Head of caudate nucleus (tissue), 42 donors: ENCODE measurements at regions not wholly inside any gene's neighbourhood (a gene's known extent, or its start where the extent isn't known, plus 50 kb on each side); places are given as distances from the start of the nearest gene placed in this dataset.

ENCODE experiments used
- DNase-seq, 42 donors: peaks; one replicate each; pipeline versions ENCODE4 v3.0.0 to v3.0.0-alpha.2; 2020 to 2021; ENCODE audit warnings: mixed read lengths in 7 of 42
- intact Hi-C: fragments of 100-400 bp; cut with DNase I; formaldehyde crosslinking; loops from one replicate; pipeline ENCODE4 v1.15.0; 2022

DNA sequence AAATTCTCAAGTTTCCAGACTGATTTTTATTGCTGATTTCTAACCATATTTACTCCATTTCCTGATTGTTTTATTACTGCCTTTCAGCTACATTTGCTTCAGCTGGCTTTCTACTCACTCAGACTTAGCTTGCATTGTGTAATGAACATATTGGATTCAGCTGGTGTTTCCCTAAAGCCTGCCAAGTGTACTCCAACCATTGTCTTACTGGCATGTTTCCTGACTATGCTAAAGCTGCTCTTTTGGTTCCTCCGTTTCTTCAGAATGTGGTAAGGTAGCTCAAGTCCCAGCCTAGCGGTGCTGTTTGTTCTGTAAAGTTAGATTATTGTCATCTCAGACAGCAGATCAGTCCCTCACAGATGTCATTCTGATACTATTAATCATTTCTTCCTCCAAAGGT, 53.1 kb upstream of the GLRA2 start:
- intact Hi-C loops: no loop called here
- DNase-seq: peak in 1 of 42 donors; percentile 10

DNA sequence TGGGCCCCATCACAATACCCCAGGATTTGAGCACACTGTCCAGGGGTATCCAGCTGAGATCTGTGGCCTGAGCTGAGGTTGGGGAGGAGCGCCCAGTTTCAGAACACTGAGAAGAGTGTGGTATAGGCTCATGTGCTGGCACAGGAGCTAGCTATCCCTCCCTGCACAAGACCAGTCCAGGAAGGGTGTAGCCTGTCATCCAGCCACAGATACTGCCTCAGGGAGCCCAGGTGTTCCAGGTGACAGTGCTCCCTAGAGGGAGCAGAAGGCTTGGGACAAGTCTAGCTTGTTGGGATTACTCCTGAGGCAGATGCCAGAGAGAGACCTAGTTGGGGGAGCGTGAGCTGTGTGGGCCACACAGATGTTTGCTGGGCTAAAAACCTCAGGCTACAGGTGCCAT, 79.6 kb upstream of the GLRA2 start:
- intact Hi-C loops: no loop called here
- DNase-seq: no peak

DNA sequence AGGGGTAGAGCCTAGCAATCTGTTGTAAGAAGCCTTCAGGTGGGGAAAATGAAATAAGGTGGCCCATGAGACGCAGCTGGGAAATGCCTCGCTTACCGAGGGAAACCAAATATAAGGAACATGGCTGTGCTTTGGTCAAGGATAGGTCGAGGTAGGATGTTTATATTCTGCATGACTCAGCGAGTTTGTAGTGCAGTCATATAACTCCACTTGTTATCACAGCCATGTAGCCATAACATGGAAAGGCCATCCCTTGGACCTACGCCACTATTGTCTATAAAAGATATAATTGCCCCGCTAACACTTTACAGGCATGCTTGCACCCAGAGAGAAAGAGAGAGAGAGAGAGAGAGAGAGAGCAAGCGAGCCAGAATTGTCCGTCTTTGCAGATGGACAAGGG, 80.9 kb upstream of the GLRA2 start:
- intact Hi-C loops: no loop called here
- DNase-seq: no peak

DNA sequence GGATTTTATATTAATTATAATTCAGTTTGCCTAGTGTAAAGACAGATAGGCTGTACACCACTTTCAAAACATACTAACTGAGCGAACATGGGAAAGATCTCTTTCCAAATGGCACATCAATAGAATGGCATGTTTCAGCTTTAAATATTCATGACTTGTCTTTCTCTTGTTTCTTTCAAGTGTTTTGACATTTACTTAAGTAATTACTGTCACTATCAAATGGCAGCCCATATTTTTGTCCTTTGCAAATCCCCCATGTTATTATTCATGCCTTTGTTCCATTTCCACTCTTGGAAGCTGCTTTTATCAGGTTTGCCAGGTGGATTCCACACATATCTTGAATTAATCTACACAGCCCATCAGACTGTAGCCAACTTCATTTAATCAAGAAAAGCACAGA, 89.2 kb upstream of the GLRA2 start:
- no peak for DNase-seq
- intact Hi-C loops: no loop called here

DNA sequence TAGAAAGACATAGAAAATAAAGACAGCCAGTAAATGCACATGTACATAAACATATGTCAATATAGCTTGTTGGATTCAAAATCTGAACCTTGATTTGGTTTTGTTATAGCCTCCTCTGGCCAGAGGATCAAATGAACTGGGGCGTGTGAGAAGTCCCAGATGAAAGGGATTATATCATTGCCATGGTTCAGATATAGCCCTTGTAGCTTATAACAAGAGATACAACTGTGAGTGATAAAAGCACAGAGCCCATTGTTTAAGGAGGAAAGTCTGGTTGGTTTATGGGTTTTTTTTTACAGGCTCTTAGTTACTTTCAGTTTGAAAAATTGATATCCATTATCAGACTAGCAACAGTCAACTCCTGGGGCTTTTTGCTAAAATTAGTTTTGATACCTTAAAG, 101.7 kb upstream of the GLRA2 start:
- DNase-seq: no peak
- intact Hi-C loops: no loop called here

DNA sequence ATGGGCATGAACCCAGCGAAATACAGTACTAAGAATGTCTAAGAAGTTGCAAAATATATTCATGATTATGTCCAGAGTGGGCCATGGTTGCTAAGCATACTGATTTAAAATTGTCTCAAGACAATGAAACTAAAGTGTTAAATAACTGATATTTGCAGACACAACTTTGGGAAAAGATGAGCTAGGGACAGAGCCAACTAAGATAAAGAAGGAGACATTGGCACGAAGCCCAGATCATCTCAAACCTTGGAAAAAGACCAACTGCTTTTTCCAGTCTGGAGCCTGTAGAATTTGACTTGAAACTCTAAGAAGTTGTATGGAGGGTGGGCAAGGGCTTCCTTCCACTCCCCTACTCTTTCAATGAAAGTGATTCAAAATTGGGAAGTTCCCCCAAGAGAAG, 108.5 kb upstream of the GLRA2 start:
- intact Hi-C loops: no loop called here
- no peak for DNase-seq

DNA sequence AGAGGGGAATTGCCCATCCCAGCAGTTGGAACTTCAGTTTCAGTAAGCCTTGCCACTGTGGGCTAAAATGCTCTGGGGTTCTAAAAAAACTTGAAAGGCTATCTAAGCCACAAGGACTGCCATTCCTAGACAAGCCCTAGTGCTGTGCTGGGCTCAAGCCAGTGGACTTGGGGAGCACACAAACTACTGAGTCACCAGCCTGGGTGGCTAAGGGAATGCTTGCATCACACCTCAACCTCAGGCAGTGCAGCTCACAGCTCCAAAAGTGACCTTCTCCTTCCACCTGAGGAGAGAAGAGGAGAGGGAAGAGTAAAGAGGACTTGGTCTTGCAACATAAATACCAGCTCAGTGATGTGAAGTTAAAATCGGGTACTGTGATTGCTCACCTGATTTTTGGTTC, 116.7 kb upstream of the GLRA2 start:
- intact Hi-C loops: no loop called here
- no peak for DNase-seq

DNA sequence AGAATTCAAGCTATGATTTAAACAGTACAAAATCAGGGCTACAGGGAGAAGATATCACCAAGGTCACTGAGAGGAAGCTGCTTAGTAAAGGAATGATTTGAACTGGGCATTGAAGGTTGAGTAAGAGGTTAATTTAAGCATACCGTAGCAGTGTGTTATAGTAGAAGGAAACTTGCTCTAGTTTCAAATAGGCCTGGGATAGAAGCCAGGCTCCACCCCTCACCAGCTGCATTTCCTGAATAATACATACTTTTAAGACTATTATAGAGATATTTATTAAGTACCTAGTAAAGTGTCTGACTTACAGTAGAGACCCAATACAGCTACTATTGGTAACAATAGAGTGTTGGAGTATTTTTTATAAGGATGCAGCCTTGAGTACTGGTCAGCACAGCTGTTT, 118.0 kb upstream of the GLRA2 start:
- DNase-seq: no peak
- intact Hi-C loops: no loop called here

DNA sequence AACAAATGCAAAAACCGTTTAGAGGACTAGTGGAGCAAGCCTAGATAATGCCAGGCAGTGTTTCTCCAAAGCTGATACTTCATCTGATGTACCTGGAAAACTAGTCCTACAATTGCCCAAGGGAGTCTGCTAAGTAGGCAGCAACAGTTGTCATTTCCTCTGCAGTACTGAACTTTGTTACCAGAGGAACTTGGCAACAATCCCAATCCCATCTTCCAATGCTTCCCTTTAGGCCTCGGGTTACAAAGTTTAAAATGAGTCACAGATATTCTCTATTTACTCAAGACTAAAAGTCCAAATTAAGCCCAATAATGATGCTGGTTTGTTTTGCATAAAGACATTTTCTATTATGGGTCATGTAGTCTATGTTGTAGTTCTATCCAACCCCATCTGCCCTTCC, 120.0 kb upstream of the GLRA2 start:
- intact Hi-C loops: no loop called here
- DNase-seq: no peak

DNA sequence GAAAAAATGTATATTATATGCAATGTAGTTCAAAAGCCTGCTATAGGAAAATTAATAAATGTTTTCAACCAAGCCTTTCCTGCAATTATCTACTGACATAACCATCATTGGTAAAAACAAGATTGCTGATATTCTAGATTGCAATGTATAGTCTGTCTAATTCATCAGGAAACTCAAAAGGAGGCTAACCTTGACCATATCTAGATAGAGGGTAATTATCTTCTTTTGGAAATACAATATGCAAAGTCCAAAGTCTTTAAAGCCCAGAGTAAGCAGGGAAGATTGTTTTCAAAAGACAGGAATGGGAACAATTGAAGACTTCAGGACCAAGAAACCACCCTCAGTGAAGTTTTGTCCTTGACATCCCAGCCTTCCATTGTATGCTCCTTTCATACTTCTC, 123.1 kb upstream of the GLRA2 start:
- intact Hi-C loops: no loop called here

DNA sequence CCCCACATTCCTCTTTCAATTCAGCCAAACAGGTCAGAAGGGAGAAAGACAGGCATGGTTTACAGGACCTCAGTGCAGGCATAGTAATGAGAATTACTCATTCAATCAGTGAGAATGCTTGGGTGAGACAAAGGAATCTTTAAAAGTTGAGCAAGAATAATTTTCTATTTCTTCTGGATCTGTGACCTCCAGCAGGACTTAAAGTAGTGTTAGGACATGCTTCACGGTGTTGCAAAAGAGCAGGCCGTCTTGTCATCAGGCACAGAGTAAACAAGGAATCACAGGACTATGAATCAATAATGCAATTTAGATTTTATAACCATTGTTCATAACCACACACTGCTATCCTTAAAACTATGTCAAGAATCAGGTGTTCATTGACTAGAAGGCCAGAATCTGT, 130.6 kb upstream of the GLRA2 start:
- intact Hi-C loops: no loop called here
- DNase-seq: no peak

More for the DNA sequence above, 123.1 kb upstream of the GLRA2 start:
- no peak for DNase-seq

DNA sequence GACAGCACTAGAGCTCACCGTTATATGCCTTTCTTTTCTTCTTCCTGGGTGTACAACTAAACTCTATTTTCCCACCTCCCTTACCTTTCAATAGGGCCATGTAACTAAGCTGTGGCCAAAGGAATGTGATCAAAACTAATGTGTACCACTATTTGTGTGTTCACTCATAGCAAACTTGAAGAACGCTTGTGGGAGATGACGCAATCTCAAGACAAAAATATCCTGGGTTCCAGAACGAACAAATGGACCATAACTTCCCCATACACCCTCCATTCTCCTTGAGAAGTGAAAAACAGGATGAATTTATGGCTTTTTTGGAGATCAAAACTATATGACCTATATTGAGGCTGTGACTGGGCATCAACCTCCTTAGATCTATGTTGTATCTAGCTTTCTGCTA, 139.7 kb upstream of the GLRA2 start:
- intact Hi-C loops: no loop called here
- DNase-seq: no peak

DNA sequence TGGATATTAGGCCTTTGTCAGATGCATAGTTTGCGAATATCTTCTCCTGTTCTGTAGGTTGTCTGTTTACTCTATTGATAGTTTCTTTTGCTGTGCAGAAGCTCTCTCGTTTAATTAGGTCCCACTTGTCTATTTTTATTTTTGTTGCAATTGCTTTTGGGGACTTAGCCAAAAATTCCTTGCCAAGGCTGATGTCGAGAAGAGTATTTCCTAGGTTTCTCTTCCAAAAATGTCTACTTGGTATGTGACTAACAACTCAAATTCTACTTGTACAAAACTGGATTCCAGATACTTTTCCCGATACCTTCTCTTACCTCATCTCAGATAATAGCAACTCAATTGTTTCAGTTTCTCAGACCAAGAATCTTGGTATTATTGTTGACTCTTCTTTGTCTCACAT, 142.4 kb upstream of the GLRA2 start:
- intact Hi-C loops: no loop called here
- DNase-seq: no peak

DNA sequence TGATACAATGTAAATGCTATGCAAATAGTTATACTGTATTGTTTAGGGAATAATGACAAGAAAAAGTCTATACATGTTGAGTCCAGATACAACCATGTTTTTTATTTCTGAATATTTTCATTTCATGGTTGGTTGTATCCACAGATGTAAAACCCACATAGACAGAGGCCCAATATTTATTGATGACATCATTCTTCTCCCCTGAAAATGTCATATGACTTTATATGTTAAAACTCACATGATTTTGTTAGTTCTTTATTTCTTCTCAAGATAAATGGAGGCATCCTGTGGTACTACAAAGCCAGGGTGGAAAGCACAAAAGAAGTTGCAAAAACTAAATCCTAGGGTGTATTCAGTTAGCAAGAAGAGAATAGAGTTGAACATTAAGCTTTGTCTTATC, 149.3 kb upstream of the GLRA2 start:
- intact Hi-C loops: no loop called here
- DNase-seq: no peak

DNA sequence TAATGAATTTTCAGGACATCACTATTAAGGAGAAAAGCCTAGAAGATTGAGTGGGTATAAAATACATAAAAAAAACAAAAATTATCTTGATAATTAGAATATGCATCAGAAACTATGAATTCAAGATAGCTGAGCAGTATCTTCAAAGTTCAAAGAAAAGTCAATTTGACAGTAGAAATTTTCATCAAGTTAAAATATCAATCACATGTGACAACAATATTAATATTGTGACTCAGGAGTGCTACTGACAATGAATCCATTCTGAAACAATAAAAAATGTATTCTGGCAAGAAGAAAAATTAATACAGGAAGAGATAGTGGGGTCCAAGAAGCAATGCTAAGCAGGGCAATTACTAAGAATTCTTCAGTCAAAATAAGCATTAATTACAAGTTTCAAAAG, 151.9 kb upstream of the GLRA2 start:
- intact Hi-C loops: no loop called here
- DNase-seq: no peak

DNA sequence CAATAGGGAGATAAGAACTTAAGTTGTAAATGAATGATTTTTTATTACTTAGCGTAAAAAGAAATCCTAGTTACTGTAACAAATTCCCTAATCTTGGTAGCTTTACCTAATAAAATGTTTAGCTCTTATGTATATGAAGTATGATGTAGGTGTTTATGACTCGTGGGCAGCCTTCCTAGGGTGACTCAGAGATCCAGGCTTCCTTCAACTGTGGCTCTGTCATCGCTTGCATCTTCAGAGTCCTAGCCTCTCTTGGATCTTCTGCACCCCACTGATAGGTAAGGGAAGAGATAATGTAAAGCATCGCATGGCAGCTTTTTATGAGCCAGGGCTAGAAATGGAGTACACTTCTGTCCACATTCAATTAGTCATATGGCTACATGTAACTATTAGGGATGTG, 165.6 kb upstream of the GLRA2 start:
- DNase-seq: no peak
- intact Hi-C loops: no loop called here

DNA sequence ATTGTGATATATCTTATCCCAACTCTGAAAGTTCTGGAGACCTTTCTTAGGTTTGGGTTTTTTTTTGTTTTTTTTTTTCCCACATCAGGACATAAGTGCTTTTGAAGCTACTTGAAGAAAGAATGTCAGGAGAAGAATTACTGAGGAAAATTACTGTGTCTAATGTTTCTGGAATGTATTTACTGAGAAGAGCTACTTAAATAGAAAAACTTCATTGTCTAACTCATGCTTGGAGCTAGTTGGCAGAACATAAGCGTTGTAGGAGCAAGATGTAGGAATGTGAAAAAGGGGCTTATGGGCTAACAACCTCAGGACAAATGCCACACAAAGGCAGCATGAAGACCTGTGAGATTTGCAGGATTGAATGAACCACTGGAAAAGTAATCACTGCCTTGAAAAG, 166.6 kb upstream of the GLRA2 start:
- DNase-seq: no peak
- intact Hi-C loops: no loop called here

DNA sequence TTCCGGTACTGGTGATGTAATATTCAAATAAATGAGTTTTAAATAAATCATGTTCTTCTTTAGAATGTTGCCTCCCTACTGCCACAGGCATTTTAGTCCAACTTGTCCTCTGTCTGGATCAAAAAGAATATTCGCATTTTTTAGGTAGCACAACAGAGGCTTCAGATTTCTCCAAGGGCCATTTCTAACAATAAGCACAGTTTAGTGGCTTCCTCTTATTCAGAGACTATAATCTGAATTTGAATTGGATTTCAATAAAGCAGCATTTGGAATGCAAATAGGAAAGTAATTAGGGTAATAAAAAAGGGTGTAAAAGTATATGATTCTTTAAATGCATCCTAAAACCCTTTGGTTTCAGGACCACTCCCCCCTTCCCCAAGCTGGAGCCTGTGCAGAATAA, 167.9 kb upstream of the GLRA2 start:
- no peak for DNase-seq
- intact Hi-C loops: no loop called here

DNA sequence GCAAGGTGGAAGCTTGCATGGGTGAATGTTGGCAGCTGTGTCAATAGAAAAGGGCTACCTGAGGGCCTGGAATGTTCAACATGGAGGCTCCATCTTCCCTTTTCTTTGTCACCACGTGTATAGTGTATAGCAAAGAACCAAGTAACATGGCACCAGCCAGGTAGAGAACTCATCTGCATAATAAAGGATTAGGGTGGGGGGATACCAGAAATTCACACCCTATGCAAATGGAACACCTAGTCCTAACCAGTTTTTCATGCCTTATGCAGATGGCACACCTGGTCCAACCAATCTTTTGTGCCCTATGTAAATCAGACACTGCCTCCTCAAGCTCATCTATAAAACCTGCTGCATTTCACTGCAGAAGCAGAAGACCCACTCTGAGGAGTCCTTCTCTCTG, 169.6 kb upstream of the GLRA2 start:
- intact Hi-C loops: no loop called here
- no peak for DNase-seq

DNA sequence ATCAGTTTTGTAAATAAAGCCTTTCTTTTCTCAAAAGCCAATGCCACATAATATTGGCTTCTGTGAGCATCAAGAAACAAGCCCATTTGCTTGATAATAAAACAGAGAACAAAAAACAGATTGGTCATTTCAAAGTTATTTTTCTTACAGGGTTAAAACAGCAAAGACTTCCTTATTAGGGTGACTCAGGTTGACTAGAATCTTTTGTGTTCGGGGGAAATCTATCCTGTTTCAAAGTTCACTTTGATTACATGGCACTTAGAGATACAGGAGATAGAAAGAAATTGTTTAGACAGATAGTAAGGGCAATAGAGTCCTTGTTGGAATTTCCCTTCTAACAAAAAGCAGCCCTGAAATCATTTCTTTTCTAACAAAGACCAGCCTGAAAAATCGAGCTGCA, 170.0 kb upstream of the GLRA2 start:
- DNase-seq: no peak
- intact Hi-C loops: no loop called here

DNA sequence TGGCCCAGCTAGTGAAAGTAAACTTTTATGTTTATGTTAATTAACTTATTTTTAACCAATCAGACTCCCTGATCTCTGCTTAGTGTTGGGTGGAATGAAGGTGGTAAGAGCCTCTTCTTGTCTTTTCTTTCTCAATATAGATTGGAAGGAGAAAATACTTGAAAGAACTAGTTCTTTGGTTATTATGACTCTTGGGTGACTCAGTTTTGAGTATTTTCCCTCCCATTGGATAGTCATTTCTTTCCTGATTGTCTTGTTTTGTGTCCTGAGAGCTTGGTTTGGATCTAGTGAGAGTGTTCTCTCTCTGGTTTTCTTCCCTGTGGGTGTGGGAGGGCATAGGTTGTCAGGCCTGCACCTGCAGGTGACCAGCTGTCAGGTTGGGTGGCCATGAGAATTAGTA, 172.0 kb upstream of the GLRA2 start:
- DNase-seq: no peak
- intact Hi-C loops: no loop called here

DNA sequence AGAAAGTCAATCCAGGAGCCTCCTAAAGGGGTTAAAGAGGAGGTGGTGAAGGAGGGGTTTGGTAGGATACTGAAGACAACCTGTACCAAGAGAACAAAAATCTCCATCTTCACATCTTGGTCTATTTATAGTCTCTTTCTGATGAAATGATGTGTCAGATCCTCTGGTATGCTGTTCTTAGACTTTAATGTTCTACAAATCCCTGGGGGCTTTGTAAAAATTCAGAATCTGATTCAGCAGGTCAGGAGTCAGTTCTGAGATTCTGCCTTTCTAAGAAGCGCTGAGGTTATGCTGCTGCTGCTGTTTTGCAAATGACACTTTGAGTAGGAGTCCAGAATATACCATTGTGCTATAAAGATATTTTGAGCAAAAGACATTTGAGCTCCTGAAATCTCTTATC, 172.9 kb upstream of the GLRA2 start:
- DNase-seq: peak in 1 of 42 donors; percentile 4
- intact Hi-C loops: no loop called here

DNA sequence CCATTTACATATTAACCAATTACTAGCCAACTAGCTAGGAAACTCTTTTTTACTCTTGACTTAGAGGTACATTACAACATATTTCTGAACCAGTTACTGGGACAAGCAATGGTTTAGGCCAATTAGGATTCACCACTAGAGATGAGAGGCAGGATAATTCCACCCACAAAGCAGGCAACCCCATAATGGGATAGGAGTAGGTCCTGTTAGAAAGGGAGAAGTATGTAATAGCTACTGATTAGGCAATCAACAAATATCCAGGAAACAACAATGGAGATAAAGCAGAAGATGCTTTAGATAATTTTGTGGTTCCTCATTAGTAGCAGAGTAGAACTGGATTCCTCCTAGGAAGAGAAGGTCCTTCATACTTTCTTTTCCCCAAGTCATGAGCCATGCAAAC, 173.8 kb upstream of the GLRA2 start:
- DNase-seq: no peak
- intact Hi-C loops: no loop called here
